Superior temporal gyrus (tissue), 1 donor: ENCODE measurements at regions not wholly inside any gene's neighbourhood (a gene's known extent, or its start where the extent isn't known, plus 50 kb on each side); places are given as distances from the start of the nearest gene placed in this dataset.

Source experiments
- DNase-seq: peaks from one replicate; pipeline ENCODE4 v3.0.0-alpha.2; 2016; ENCODE audit errors: extremely low spot score

GRCh38 chr6:153634416-153634815 is 404.6 kb upstream of the OPRM1 start:
- DNase-seq, result no peak

GRCh38 chr6:153625089-153625488 is 414.0 kb upstream of the OPRM1 start:
- DNase-seq, result no peak

GRCh38 chr6:153624528-153624927 is 414.5 kb upstream of the OPRM1 start:
- DNase-seq, result no peak

- no peak for DNase-seq
Observed at GRCh38 chr6:153623496-153623895, 415.5 kb upstream of the OPRM1 start.

- DNase-seq, result no peak
Observed at GRCh38 chr6:153621491-153621890, 417.5 kb upstream of the OPRM1 start.

GRCh38 chr6:153621070-153621469 is 418.0 kb upstream of the OPRM1 start:
- no peak for DNase-seq

- DNase-seq, result no peak
Observed at GRCh38 chr6:153618371-153619322, 420.4 kb upstream of the OPRM1 start.

GRCh38 chr6:153616506-153616905 is 422.5 kb upstream of the OPRM1 start:
- DNase-seq, result no peak

GRCh38 chr6:153613719-153614455 is 425.2 kb upstream of the OPRM1 start:
- DNase-seq, result no peak

- no peak for DNase-seq
Observed at GRCh38 chr6:153602401-153602800, 436.6 kb upstream of the OPRM1 start.

GRCh38 chr6:153599901-153600300 is 439.1 kb upstream of the OPRM1 start:
- no peak for DNase-seq

- DNase-seq, result no peak
Observed at GRCh38 chr6:153595903-153596302, 443.1 kb upstream of the OPRM1 start.

GRCh38 chr6:153594871-153595270 is 444.2 kb upstream of the OPRM1 start:
- no peak for DNase-seq

- DNase-seq, result no peak
Observed at GRCh38 chr6:153591159-153591558, 447.9 kb upstream of the OPRM1 start.

GRCh38 chr6:153590411-153590810 is 448.6 kb upstream of the OPRM1 start:
- DNase-seq, result no peak

GRCh38 chr6:153588330-153588729 is 450.7 kb upstream of the OPRM1 start:
- DNase-seq, result no peak

- DNase-seq, result no peak
Observed at GRCh38 chr6:153583685-153584084, 452.6 kb upstream of the RGS17 start.

- DNase-seq, result no peak
Observed at GRCh38 chr6:153580776-153581175, 449.7 kb upstream of the RGS17 start.

GRCh38 chr6:153575528-153575927 is 444.4 kb upstream of the RGS17 start:
- no peak for DNase-seq

- no peak for DNase-seq
Observed at GRCh38 chr6:153574231-153574630, 443.1 kb upstream of the RGS17 start.

GRCh38 chr6:153572371-153572770 is 441.3 kb upstream of the RGS17 start:
- DNase-seq, result no peak

GRCh38 chr6:153568628-153569027 is 437.5 kb upstream of the RGS17 start:
- no peak for DNase-seq

- no peak for DNase-seq
Observed at GRCh38 chr6:153564803-153565202, 433.7 kb upstream of the RGS17 start.
